Psoas muscle (tissue), 7 donors: ENCODE measurements at regions not wholly inside any gene's neighbourhood (a gene's known extent, or its start where the extent isn't known, plus 50 kb on each side); places are given as distances from the start of the nearest gene placed in this dataset.

ENCODE experiments used
- ATAC-seq, 4 donors: fragments of 200-7000 bp; cut with Tn5 transposase; one replicate each; pipeline ENCODE4 v1.9.1; 2020; ENCODE audit warnings: moderate library complexity in 3 of 4, mild to moderate bottlenecking in 2 of 4
- DNase-seq, 2 donors: peaks; one replicate each; pipeline ENCODE4 v3.0.0-alpha.2; 2020
- H3K27ac ChIP-seq: fragments of 200-600 bp; one replicate; pipeline ENCODE4 v1.8.0; 2022
- H3K27me3 ChIP-seq, 3 donors: fragments of 200-600 bp in 1 of 3; one replicate each; pipeline versions ENCODE4 v1.6.1 to v1.8.0; 2013 to 2022; ENCODE audit warnings: low read length in 2 of 3, mild to moderate bottlenecking in 2 of 3, moderate library complexity in 1 of 3; ENCODE audit not compliant: insufficient read depth in 3 of 3
- H3K36me3 ChIP-seq, 2 donors: fragments of 200-600 bp in 1 of 2; one replicate each; pipeline versions ENCODE4 v1.6.1 to v1.8.0; 2013 to 2022; ENCODE audit warnings: low read depth in 1 of 2, mild to moderate bottlenecking in 1 of 2, moderate library complexity in 1 of 2; ENCODE audit not compliant: insufficient read depth in 1 of 2
- H3K4me1 ChIP-seq: fragments of 200-600 bp; one replicate; pipeline ENCODE4 v1.8.0; 2022
- H3K4me3 ChIP-seq: fragments of 200-600 bp; one replicate; pipeline ENCODE4 v1.8.0; 2022; ENCODE audit warnings: mild to moderate bottlenecking
- H3K9me3 ChIP-seq: fragments of 200-600 bp; one replicate; pipeline ENCODE4 v1.8.0; 2022
- WGBS, 3 donors: extraction: QIAGEN DNeasy Blood & Tissue Kit; methylation state at CpG; one replicate each; pipeline versions ENCODE4 v1.1.6 to v1.1.7; 2013; 5-methylcytosine and 5-hydroxymethylcytosine counted together
- intact Hi-C, 2 donors: fragments of 100-400 bp; cut with DNase I; formaldehyde crosslinking; loops; one replicate each; pipeline versions ENCODE4 v1.11.0 to v1.14.2; 2022
- TF ChIP-seq, protein P1 (sequence below): fragments of 200-600 bp; IDR thresholded peaks from one replicate; pipeline ENCODE4 v1.8.0; 2022; ENCODE audit warnings: antibody characterized with exemption
- donor health status: healthy with polysubstance abuse.
- donor health status: DM: no; HTN: no; CAD: no; lungs with moderate emphysema.
- donor health status: Bipolar disorder and iron deficiency.
- donor health status: healthy.
- donor health status: DM: yes; HTN: yes; CAD: no.
- donor health status: DM: no; HTN: no; CAD: no.
- donor health status: DM: yes; HTN: yes; CAD: no.

DNA sequence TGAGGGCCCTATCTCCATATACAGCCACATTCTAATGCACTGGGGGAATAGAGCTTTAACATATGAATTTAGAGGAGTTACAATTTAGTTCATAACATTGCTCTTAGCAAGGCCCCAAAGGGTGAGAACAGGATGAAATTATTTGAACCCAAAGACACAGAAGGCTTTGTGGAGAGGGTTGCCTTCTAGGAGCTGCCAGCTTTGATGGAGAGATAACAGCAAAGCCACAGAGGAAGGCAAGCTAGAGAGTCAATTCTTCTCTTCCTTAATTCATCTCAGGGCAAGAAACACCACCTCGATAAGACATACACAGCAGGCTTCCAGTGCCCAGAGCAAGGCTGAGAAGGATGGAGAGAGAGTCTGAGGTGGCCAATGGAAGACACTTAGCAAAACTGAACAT lies 94.8 kb upstream of the TMPRSS15 start:
- H3K27ac ChIP-seq, result no peak overlapping the region
- no peaks in the 10 kb centered on the region for H3K36me3 ChIP-seq
- intact Hi-C loops, result no loop called here
- peaks cover 4% of the 10 kb centered on the region for H3K9me3 ChIP-seq
- TF ChIP-seq, protein P1, sequence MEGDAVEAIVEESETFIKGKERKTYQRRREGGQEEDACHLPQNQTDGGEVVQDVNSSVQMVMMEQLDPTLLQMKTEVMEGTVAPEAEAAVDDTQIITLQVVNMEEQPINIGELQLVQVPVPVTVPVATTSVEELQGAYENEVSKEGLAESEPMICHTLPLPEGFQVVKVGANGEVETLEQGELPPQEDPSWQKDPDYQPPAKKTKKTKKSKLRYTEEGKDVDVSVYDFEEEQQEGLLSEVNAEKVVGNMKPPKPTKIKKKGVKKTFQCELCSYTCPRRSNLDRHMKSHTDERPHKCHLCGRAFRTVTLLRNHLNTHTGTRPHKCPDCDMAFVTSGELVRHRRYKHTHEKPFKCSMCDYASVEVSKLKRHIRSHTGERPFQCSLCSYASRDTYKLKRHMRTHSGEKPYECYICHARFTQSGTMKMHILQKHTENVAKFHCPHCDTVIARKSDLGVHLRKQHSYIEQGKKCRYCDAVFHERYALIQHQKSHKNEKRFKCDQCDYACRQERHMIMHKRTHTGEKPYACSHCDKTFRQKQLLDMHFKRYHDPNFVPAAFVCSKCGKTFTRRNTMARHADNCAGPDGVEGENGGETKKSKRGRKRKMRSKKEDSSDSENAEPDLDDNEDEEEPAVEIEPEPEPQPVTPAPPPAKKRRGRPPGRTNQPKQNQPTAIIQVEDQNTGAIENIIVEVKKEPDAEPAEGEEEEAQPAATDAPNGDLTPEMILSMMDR, result no peak
- no peak for DNase-seq
- 70 to 72% (median 70%) methylated on average over 1 of the region's 1 CpG for WGBS, 3 donors
- no peaks in the 10 kb centered on the region for H3K4me1 ChIP-seq
- no peaks in the 10 kb centered on the region for H3K27me3 ChIP-seq
- ATAC-seq, result no peak
- H3K4me3 ChIP-seq, result no peak overlapping the region

DNA sequence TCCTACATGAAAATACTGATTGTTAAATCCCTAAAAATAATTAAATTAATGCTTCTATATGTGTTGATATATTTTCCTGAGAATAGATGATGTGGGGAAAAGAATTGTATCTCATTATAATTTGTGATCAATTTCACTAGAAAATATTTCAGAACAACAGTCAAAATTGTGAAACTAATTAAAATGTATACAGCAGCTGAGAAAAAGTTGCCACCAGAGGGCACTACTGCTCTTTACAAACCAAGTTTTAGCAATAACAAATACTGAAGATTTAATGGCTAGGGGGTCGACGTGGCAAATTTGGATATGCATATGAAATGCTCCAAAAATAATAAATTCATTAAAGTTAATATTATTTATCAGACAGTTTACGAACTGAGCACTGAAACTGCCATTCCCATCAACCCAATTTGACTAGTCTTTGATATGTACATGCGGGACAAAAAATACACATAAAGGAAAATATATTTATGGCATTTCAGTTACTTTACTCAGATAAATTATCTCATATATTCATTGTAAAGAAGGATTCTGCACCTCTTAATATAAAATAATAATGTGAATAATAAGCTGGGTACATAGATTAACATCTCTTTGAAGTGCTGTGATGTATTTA lies 96.3 kb upstream of the TMPRSS15 start:
- intact Hi-C loops, result no loop called here
- ATAC-seq (no peak), DNase-seq (no peak)
- no peaks in the 10 kb centered on the region for H3K27me3 ChIP-seq
- no peaks in the 10 kb centered on the region for H3K36me3 ChIP-seq
- no peak overlapping the region for H3K27ac ChIP-seq
- H3K9me3 ChIP-seq, result peaks cover 13% of the 10 kb centered on the region
- TF ChIP-seq, protein P1, result peak; percentile 43
- no peak overlapping the region for H3K4me3 ChIP-seq
- 30 to 36% (median 33%) methylated on average over 4 of the region's 4 CpGs for WGBS, 3 donors
- H3K4me1 ChIP-seq, result no peaks in the 10 kb centered on the region

DNA sequence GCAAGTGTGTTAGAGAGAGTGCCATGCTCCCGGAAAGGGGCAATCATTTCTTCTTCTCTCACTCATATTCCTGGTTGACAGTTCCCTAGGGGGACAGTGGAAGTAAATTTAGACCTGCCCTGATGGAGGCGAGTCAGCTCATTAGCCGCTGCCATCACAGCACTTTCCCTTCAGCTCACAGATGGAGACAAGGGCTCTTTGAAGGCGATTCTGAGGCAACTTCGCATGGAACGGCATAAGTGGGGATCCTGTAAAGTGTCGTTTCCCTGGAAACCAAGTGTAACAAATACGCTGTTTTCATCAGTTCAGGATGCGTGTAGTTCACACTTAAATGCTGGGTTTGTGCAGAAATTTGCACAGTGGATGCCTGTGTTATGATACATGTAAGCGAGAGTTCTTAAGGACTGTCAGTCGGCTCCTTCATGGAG lies 114.5 kb upstream of the TMPRSS15 start:
- no peak for ATAC-seq
- no peaks in the 10 kb centered on the region for H3K36me3 ChIP-seq
- H3K4me3 ChIP-seq, result no peak overlapping the region
- no peak for DNase-seq
- intact Hi-C loops, result no loop called here
- no peak overlapping the region for H3K27ac ChIP-seq
- 32 to 59% (median 42%) methylated on average over 11 of the region's 11 CpGs for WGBS, 3 donors
- no peaks in the 10 kb centered on the region for H3K9me3 ChIP-seq
- no peaks in the 10 kb centered on the region for H3K4me1 ChIP-seq
- TF ChIP-seq, protein P1, result no peak
- no peaks in the 10 kb centered on the region for H3K27me3 ChIP-seq

DNA sequence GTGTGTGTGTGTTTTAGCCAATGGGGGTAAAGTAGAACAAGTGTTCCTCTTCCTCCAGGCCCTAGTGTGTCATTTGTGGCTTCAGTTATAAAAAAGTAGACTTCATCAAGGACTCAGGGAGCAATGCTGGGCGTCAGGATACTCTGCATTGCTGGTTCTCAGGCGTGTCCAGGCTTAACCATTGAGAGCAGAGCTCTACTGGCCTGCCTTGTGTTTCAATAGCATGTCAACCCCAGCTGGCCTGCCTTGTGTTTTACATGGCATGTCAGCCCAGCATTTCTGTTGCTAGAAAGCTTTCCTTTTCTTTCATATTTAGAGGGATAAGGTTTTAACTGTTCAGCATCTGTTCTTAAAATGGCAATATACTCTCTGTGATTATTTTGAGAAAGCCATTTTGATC lies 117.6 kb upstream of the TMPRSS15 start:
- Histone ChIP-seq H3K27ac (no peak overlapping the region), H3K9me3 (no peaks in the 10 kb centered on the region), H3K4me1 (no peaks in the 10 kb centered on the region), H3K36me3 (no peaks in the 10 kb centered on the region), H3K4me3 (no peak overlapping the region), H3K27me3 (no peaks in the 10 kb centered on the region)
- no peak for ATAC-seq
- TF ChIP-seq, protein P1, result no peak
- intact Hi-C loops, result no loop called here
- WGBS, 3 donors, result 13 to 32% (median 19%) methylated on average over 2 of the region's 2 CpGs
- DNase-seq, result no peak
